ENCODE measurements at regions not wholly inside any gene's neighbourhood (a gene's known extent, or its start where the extent isn't known, plus 50 kb on each side); places are given as distances from the start of the nearest gene placed in this dataset.

GRCh38 chr4:16450724-16451123, 224.5 kb upstream of the TAPT1 start:
- no peak for TF ChIP-seq CTCF (IDR thresholded peaks at IDR 0.05)
- TF ChIP-seq POLR2A (IDR thresholded peaks at IDR 0.05), result no peak
